ENCODE measurements at regions not wholly inside any gene's neighbourhood (a gene's known extent, or its start where the extent isn't known, plus 50 kb on each side); places are given as distances from the start of the nearest gene placed in this dataset.

- Histone ChIP-seq H3K4me2 (ENCODE audit: low read length) (no peak overlapping the region), H3K4me3 (ENCODE audit: low read length) (no peak overlapping the region), H3K27me3 (ENCODE audit: control insufficient read depth, low read length) (no peaks in the 10 kb centered on the region), H4K20me1 (ENCODE audit: control insufficient read depth, insufficient read depth, low read depth, low read length) (no peaks in the 10 kb centered on the region), H3K36me3 (ENCODE audit: control insufficient read depth, low read length) (no peaks in the 10 kb centered on the region), H3K9me2 (replicated peaks; ENCODE audit: control insufficient read depth, low read length) (no peaks in the 10 kb centered on the region), H3K9me3 (ENCODE audit: control insufficient read depth, insufficient read depth, low read length) (no peaks in the 10 kb centered on the region), H3F3A (ENCODE audit: control insufficient read depth, insufficient read depth) (no peaks in the 10 kb centered on the region), H3K79me2 (ENCODE audit: control insufficient read depth, low read length) (no peaks in the 10 kb centered on the region), H3K4me1 (ENCODE audit: control insufficient read depth, low read length) (no peaks in the 10 kb centered on the region), H3K27ac (ENCODE audit: low read depth, low read length) (no peak overlapping the region)
- TF ChIP-seq, protein P1, sequence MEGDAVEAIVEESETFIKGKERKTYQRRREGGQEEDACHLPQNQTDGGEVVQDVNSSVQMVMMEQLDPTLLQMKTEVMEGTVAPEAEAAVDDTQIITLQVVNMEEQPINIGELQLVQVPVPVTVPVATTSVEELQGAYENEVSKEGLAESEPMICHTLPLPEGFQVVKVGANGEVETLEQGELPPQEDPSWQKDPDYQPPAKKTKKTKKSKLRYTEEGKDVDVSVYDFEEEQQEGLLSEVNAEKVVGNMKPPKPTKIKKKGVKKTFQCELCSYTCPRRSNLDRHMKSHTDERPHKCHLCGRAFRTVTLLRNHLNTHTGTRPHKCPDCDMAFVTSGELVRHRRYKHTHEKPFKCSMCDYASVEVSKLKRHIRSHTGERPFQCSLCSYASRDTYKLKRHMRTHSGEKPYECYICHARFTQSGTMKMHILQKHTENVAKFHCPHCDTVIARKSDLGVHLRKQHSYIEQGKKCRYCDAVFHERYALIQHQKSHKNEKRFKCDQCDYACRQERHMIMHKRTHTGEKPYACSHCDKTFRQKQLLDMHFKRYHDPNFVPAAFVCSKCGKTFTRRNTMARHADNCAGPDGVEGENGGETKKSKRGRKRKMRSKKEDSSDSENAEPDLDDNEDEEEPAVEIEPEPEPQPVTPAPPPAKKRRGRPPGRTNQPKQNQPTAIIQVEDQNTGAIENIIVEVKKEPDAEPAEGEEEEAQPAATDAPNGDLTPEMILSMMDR (IDR thresholded peaks at IDR 0.05; ENCODE audit: low read depth, low read length, poor library complexity, severe bottlenecking), result no peak
- TF ChIP-seq EZH2phosphoT487 (IDR thresholded peaks at IDR 0.05; ENCODE audit: borderline replicate concordance, low read length), result no peak
Measured at GRCh38 chr16:65916995-65917394, 449.5 kb upstream of the CDH5 start.

- H3K4me2 ChIP-seq (ENCODE audit: low read length), result no peak overlapping the region
- H3K36me3 ChIP-seq (ENCODE audit: control insufficient read depth, low read length), result no peaks in the 10 kb centered on the region
- no peaks in the 10 kb centered on the region for H3K9me3 ChIP-seq (ENCODE audit: control insufficient read depth, insufficient read depth, low read length)
- H3K27ac ChIP-seq (ENCODE audit: low read depth, low read length), result no peak overlapping the region
- H3F3A ChIP-seq (ENCODE audit: control insufficient read depth, insufficient read depth), result no peaks in the 10 kb centered on the region
- no peaks in the 10 kb centered on the region for H3K9me2 ChIP-seq (replicated peaks; ENCODE audit: control insufficient read depth, low read length)
- H4K20me1 ChIP-seq (ENCODE audit: control insufficient read depth, insufficient read depth, low read depth, low read length), result no peaks in the 10 kb centered on the region
- TF ChIP-seq, protein P1 (IDR thresholded peaks at IDR 0.05; ENCODE audit: low read depth, low read length, poor library complexity, severe bottlenecking), result no peak
- TF ChIP-seq EZH2phosphoT487 (IDR thresholded peaks at IDR 0.05; ENCODE audit: borderline replicate concordance, low read length), result no peak
- no peaks in the 10 kb centered on the region for H3K27me3 ChIP-seq (ENCODE audit: control insufficient read depth, low read length)
- no peak overlapping the region for H3K4me3 ChIP-seq (ENCODE audit: low read length)
- H3K4me1 ChIP-seq (ENCODE audit: control insufficient read depth, low read length), result no peaks in the 10 kb centered on the region
- no peaks in the 10 kb centered on the region for H3K79me2 ChIP-seq (ENCODE audit: control insufficient read depth, low read length)
Measured at GRCh38 chr16:65910291-65910690, 456.2 kb upstream of the CDH5 start.

DNA sequence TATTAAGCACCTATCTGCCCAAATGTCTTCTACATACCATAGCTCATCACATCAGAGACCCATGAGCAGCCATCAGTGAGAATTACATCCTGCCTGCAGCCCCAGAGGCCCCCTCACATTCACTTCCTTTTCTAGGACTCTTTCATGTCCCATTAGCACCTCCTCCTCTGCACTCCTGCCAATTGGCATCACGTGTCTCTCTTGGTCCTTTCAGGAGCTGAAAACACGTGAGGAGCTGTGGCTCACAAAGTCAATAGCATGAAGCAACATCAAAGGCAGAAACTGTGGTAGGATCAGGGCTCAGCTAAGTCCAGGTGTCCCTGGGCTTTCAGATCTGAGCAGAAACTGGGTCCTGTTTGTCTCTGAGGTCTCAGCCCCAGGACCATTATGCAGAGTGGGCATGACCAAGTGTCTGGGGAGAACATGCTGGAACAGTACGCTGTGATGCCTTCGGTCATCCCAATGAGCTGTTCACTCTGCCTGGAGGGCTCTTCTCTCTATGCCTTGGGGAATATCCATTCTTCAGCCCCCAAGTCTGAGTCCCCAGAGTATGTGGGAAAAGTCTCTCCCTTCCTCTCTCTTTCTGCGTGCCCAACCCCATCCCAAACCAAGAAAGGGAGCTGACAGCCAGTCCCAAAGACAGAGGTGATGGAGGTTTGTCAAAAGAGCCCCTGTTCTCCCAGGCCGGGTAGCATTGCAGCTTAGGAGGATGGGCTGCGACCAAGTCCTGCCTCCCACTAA is 457.0 kb upstream of the CDH5 start:
- H3K36me3 ChIP-seq (ENCODE audit: control insufficient read depth, low read length), result no peaks in the 10 kb centered on the region
- H3K4me1 ChIP-seq (ENCODE audit: control insufficient read depth, low read length), result no peaks in the 10 kb centered on the region
- H4K20me1 ChIP-seq (ENCODE audit: control insufficient read depth, insufficient read depth, low read depth, low read length), result no peaks in the 10 kb centered on the region
- no peaks in the 10 kb centered on the region for H3K27me3 ChIP-seq (ENCODE audit: control insufficient read depth, low read length)
- no peaks in the 10 kb centered on the region for H3F3A ChIP-seq (ENCODE audit: control insufficient read depth, insufficient read depth)
- TF ChIP-seq, protein P1 (IDR thresholded peaks at IDR 0.05; ENCODE audit: low read depth, low read length, poor library complexity, severe bottlenecking), result no peak
- TF ChIP-seq EZH2phosphoT487 (IDR thresholded peaks at IDR 0.05; ENCODE audit: borderline replicate concordance, low read length), result no peak
- no peak overlapping the region for H3K27ac ChIP-seq (ENCODE audit: low read depth, low read length)
- no peak overlapping the region for H3K4me3 ChIP-seq (ENCODE audit: low read length)
- no peaks in the 10 kb centered on the region for H3K9me2 ChIP-seq (replicated peaks; ENCODE audit: control insufficient read depth, low read length)
- no peak overlapping the region for H3K4me2 ChIP-seq (ENCODE audit: low read length)
- no peaks in the 10 kb centered on the region for H3K79me2 ChIP-seq (ENCODE audit: control insufficient read depth, low read length)
- H3K9me3 ChIP-seq (ENCODE audit: control insufficient read depth, insufficient read depth, low read length), result no peaks in the 10 kb centered on the region

Data from DOHH2 (cell line).